Right atrium auricular region (tissue), 2 donors: ENCODE measurements at regions not wholly inside any gene's neighbourhood (a gene's known extent, or its start where the extent isn't known, plus 50 kb on each side); places are given as distances from the start of the nearest gene placed in this dataset.

Source experiments
- DNase-seq: peaks from one replicate; pipeline ENCODE4 v3.0.0-alpha.2; 2019; ENCODE audit warnings: low spot score
- H3K27ac ChIP-seq, 2 donors: fragments of 200-600 bp; sonication (generic); 1 replicate in 1 of 2; 2 replicates in 1 of 2; pipeline ENCODE4 v1.5.1; 2016 to 2019
- H3K27me3 ChIP-seq, 2 donors: fragments of 200-600 bp; sonication (generic); one replicate each; pipeline versions ENCODE4 v1.5.1 to v1.6.0; 2017 to 2019
- H3K36me3 ChIP-seq: fragments of 200-600 bp; sonication (generic); one replicate; pipeline ENCODE4 v1.5.1; 2016
- H3K4me1 ChIP-seq, 2 donors: fragments of 200-600 bp; sonication (generic); one replicate each; pipeline versions ENCODE4 v1.5.1 to v1.6.0; 2017 to 2019
- H3K4me3 ChIP-seq, 2 donors: fragments of 200-600 bp; sonication (generic); 1 replicate in 1 of 2; 2 replicates in 1 of 2; pipeline ENCODE4 v1.5.1; 2017 to 2019; ENCODE audit warnings: mild to moderate bottlenecking in 1 of 2, moderate library complexity in 1 of 2
- H3K9me3 ChIP-seq, 2 donors: fragments of 200-600 bp; sonication (generic); one replicate each; pipeline ENCODE4 v1.5.1; 2019
- CTCF ChIP-seq, 2 donors: fragments of 200-600 bp; sonication (generic); IDR thresholded peaks; one replicate each; pipeline ENCODE4 v1.5.1; 2019; ENCODE audit warnings: antibody characterized with exemption in 2 of 2

GRCh38 chr7:15046861-15047260, 144.3 kb upstream of the DGKB start:
- Histone ChIP-seq H3K4me1 (no peaks in the 10 kb centered on the region), H3K27me3 (no peaks in the 10 kb centered on the region), H3K9me3 (no peaks in the 10 kb centered on the region), H3K4me3 (no peak overlapping the region), H3K27ac (no peak overlapping the region), H3K36me3 (no peaks in the 10 kb centered on the region)
- DNase-seq: no peak
- no peak for TF ChIP-seq CTCF (IDR thresholded peaks at IDR 0.05)

GRCh38 chr7:15043931-15044330, 141.4 kb upstream of the DGKB start:
- no peak for TF ChIP-seq CTCF (IDR thresholded peaks at IDR 0.05)
- Histone ChIP-seq H3K4me3 (no peak overlapping the region), H3K27ac (no peak overlapping the region), H3K4me1 (no peaks in the 10 kb centered on the region), H3K9me3 (no peaks in the 10 kb centered on the region), H3K36me3 (no peaks in the 10 kb centered on the region), H3K27me3 (no peaks in the 10 kb centered on the region)
- DNase-seq: no peak

- no peak overlapping the region for H3K27ac ChIP-seq
- no peaks in the 10 kb centered on the region for H3K36me3 ChIP-seq
- DNase-seq: no peak
- H3K9me3 ChIP-seq: no peaks in the 10 kb centered on the region
- no peak for TF ChIP-seq CTCF (IDR thresholded peaks at IDR 0.05)
- no peaks in the 10 kb centered on the region for H3K4me1 ChIP-seq
- no peaks in the 10 kb centered on the region for H3K27me3 ChIP-seq
- H3K4me3 ChIP-seq: no peak overlapping the region
These were observed 139.9 kb upstream of the DGKB start for GRCh38 chr7:15042285-15043065.

- no peak for DNase-seq
- no peak overlapping the region for H3K4me3 ChIP-seq
- no peak overlapping the region for H3K27ac ChIP-seq
- H3K27me3 ChIP-seq: no peaks in the 10 kb centered on the region
- no peaks in the 10 kb centered on the region for H3K36me3 ChIP-seq
- H3K9me3 ChIP-seq: no peaks in the 10 kb centered on the region
- TF ChIP-seq CTCF (IDR thresholded peaks at IDR 0.05): no peak
- H3K4me1 ChIP-seq: no peaks in the 10 kb centered on the region
These were observed 138.7 kb upstream of the DGKB start for GRCh38 chr7:15041226-15041625.

- H3K36me3 ChIP-seq: no peaks in the 10 kb centered on the region
- no peaks in the 10 kb centered on the region for H3K4me1 ChIP-seq
- no peak for DNase-seq
- H3K27me3 ChIP-seq: no peaks in the 10 kb centered on the region
- H3K9me3 ChIP-seq: no peaks in the 10 kb centered on the region
- H3K27ac ChIP-seq: no peak overlapping the region
- TF ChIP-seq CTCF (IDR thresholded peaks at IDR 0.05): no peak
- no peak overlapping the region for H3K4me3 ChIP-seq
These were observed 133.3 kb upstream of the DGKB start for GRCh38 chr7:15035814-15036213.

GRCh38 chr7:15033039-15033438, 130.5 kb upstream of the DGKB start:
- no peak for TF ChIP-seq CTCF (IDR thresholded peaks at IDR 0.05)

More at GRCh38 chr7:15033039-15033438, 130.5 kb upstream of the DGKB start:
- H3K27ac ChIP-seq: no peak overlapping the region
- H3K4me3 ChIP-seq: no peak overlapping the region
- no peaks in the 10 kb centered on the region for H3K4me1 ChIP-seq
- no peaks in the 10 kb centered on the region for H3K9me3 ChIP-seq
- no peaks in the 10 kb centered on the region for H3K27me3 ChIP-seq
- DNase-seq: no peak
- no peaks in the 10 kb centered on the region for H3K36me3 ChIP-seq
